ENCODE measurements at regions not wholly inside any gene's neighbourhood (a gene's known extent, or its start where the extent isn't known, plus 50 kb on each side); places are given as distances from the start of the nearest gene placed in this dataset.

DNA sequence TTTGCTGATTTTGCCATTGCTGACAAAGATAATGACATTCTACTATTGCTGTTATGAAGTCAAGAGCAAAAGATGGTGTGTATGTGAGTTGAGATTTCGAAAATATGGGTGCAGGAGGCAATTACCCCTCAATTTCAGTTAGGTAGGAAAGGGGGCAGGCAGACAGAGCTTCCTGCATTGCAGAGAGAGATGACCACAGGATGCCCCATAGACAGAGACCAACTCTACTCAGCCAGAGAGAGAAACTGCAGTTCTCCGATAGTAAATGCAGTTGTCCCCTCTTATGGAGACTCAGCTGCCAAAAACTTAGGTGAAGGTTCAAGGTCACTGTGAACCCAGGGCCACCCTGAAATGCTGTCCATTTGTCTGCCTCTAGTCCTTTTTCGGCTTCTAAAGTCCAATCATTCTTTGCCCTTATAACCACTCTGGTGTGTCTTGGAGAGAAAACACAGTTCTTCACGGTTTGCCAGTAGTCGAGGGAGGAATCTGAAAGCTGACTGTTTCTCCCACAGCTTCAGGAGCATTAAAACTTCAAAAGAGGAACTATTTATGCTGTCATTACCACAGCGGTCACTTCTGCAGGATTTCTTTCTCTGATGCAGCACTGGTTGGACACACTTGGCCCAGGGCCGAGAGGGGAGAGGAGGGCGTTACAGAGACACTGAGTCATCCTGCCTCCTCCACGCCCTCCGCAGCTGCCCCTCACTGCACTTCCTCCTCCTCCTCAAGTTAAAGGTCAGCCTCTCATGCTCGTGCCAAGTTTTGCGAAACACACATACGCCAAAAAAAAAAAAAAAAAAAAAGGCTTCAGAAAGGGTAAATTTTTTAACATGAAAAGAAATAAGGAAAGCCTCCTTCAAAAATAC, 264.3 kb downstream of the FOXO1 start:
- peak overlapping the region; percentile 92 to 98 (median 96) for H3K27ac Mint-ChIP-seq
- Histone ChIP-seq H3K27ac (ENCODE audit: low read depth in 1 of 2, low read length in 2 of 2) (peak overlapping the region; percentile 75 to 94), H3K27me3 (ENCODE audit: control insufficient read depth in 2 of 2, insufficient read depth in 2 of 2, low read length in 2 of 2) (no peaks in the 10 kb centered on the region), H3K4me2 (replicated peaks; ENCODE audit: extremely low read depth, low read length, poor library complexity, severe bottlenecking) (peak overlapping the region; percentile 74), H3K79me2 (ENCODE audit: insufficient read depth, low read length) (no peaks in the 10 kb centered on the region), H3K4me3 (replicated peaks in 1 of 3; ENCODE audit: low read depth in 2 of 3, low read length in 3 of 3) (peak overlapping the region in 2 of 3 experiments; percentile 36 to 58), H3K4me1 (ENCODE audit: control insufficient read depth in 1 of 2, insufficient read depth in 2 of 2, low read length in 2 of 2) (peaks cover 58 to 65% of the 10 kb centered on the region in 2 donors), H3K36me3 (replicated peaks in 1 of 2; ENCODE audit: control insufficient read depth in 1 of 2, insufficient read depth in 2 of 2, low read length in 2 of 2) (no peaks in the 10 kb centered on the region), H3K9me3 (replicated peaks in 1 of 2; ENCODE audit: control insufficient read depth in 1 of 2, insufficient read depth in 1 of 2, low read length in 2 of 2) (no peaks in the 10 kb centered on the region), H4K20me1 (ENCODE audit: insufficient read depth, low read length) (no peaks in the 10 kb centered on the region), H3K9ac (ENCODE audit: insufficient read depth, low read length, poor library complexity, severe bottlenecking) (peak overlapping the region; percentile 64), H2AFZ (ENCODE audit: insufficient read depth, low read depth, low read length, poor library complexity, severe bottlenecking) (peak overlapping the region; percentile 54)
- intact Hi-C loops (cut with micrococcal nuclease), result loop anchor here (5.0 to 10.0 kb wide), 2 partner anchors 263 to 265 kb away; partner anchors contain the start of gene FOXO1 (in 2 of the 2)
- peak overlapping the region; percentile 37 to 75 for H3K4me3 Mint-ChIP-seq
- TF ChIP-seq, protein P1, sequence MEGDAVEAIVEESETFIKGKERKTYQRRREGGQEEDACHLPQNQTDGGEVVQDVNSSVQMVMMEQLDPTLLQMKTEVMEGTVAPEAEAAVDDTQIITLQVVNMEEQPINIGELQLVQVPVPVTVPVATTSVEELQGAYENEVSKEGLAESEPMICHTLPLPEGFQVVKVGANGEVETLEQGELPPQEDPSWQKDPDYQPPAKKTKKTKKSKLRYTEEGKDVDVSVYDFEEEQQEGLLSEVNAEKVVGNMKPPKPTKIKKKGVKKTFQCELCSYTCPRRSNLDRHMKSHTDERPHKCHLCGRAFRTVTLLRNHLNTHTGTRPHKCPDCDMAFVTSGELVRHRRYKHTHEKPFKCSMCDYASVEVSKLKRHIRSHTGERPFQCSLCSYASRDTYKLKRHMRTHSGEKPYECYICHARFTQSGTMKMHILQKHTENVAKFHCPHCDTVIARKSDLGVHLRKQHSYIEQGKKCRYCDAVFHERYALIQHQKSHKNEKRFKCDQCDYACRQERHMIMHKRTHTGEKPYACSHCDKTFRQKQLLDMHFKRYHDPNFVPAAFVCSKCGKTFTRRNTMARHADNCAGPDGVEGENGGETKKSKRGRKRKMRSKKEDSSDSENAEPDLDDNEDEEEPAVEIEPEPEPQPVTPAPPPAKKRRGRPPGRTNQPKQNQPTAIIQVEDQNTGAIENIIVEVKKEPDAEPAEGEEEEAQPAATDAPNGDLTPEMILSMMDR (IDR thresholded peaks at IDR 0.05), result no peak
- peaks cover 0 to 3% (median 0%) of the 10 kb centered on the region in 3 donors for H3K27me3 Mint-ChIP-seq (ENCODE audit: low read depth in 3 of 3)
- peaks cover 0 to 2% (median 0%) of the 10 kb centered on the region in 7 donors for H3K9me3 Mint-ChIP-seq
- peaks cover 6 to 7% of the 10 kb centered on the region in 2 donors for H3K36me3 Mint-ChIP-seq
- peaks cover 71% of the 10 kb centered on the region for H3K4me1 Mint-ChIP-seq
- peak; percentile 99 to 100 (median 100) for DNase-seq
- WGBS (ENCODE audit: insufficient coverage), result 0% methylated on average over 2 of the region's 13 CpGs

DNA sequence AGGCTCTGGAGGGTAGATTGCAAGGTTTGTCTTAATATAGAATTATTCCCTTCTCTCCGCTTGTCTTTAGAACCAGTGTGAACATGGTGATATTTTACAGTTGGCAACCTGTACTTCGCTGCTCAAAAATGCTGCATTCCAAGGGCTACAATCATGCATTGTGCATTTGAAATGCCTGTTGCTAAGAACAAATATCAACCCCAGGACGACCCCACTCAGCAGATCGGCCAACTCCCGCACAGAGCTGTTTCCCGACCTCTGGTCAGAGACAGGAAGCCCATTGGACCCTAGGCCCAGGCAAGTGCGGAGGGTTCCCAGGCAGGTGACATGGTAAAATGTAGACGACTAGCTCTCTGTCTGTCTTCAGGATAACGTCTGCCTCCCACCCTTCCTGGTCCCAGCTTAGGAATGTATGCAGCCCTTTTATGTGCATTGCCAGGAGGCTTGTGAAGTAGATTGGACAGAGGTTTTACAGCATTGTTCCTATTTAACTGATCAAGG, 263.5 kb downstream of the FOXO1 start:
- Histone ChIP-seq H3K27ac (ENCODE audit: low read depth in 1 of 2, low read length in 2 of 2) (peak overlapping the region; percentile 75 to 89), H3K79me2 (ENCODE audit: insufficient read depth, low read length) (no peaks in the 10 kb centered on the region), H3K4me2 (replicated peaks; ENCODE audit: extremely low read depth, low read length, poor library complexity, severe bottlenecking) (peak overlapping the region; percentile 54), H2AFZ (ENCODE audit: insufficient read depth, low read depth, low read length, poor library complexity, severe bottlenecking) (peak overlapping the region; percentile 36), H4K20me1 (ENCODE audit: insufficient read depth, low read length) (no peaks in the 10 kb centered on the region), H3K27me3 (ENCODE audit: control insufficient read depth in 2 of 2, insufficient read depth in 2 of 2, low read length in 2 of 2) (no peaks in the 10 kb centered on the region), H3K36me3 (replicated peaks in 1 of 2; ENCODE audit: control insufficient read depth in 1 of 2, insufficient read depth in 2 of 2, low read length in 2 of 2) (no peaks in the 10 kb centered on the region), H3K9ac (ENCODE audit: insufficient read depth, low read length, poor library complexity, severe bottlenecking) (peak overlapping the region; percentile 38), H3K4me3 (replicated peaks in 1 of 3; ENCODE audit: low read depth in 2 of 3, low read length in 3 of 3) (peak overlapping the region in 1 of 3 experiments; percentile 16), H3K9me3 (replicated peaks in 1 of 2; ENCODE audit: control insufficient read depth in 1 of 2, insufficient read depth in 1 of 2, low read length in 2 of 2) (no peaks in the 10 kb centered on the region), H3K4me1 (ENCODE audit: control insufficient read depth in 1 of 2, insufficient read depth in 2 of 2, low read length in 2 of 2) (peaks cover 54 to 60% of the 10 kb centered on the region in 2 donors)
- TF ChIP-seq, protein P1 (IDR thresholded peaks at IDR 0.05), result no peak
- peaks cover 0 to 3% (median 0%) of the 10 kb centered on the region in 3 donors for H3K27me3 Mint-ChIP-seq (ENCODE audit: low read depth in 3 of 3)
- peaks cover 0 to 2% (median 0%) of the 10 kb centered on the region in 7 donors for H3K9me3 Mint-ChIP-seq
- H3K27ac Mint-ChIP-seq, result peak overlapping the region; percentile 92 to 98 (median 96)
- 85% methylated on average over 7 of the region's 9 CpGs for WGBS (ENCODE audit: insufficient coverage)
- peaks cover 3 to 7% of the 10 kb centered on the region in 2 donors for H3K36me3 Mint-ChIP-seq
- H3K4me3 Mint-ChIP-seq, result no peak overlapping the region
- intact Hi-C loops (cut with micrococcal nuclease), result loop anchor here (5.0 to 10.0 kb wide), 2 partner anchors 262 to 264 kb away; partner anchors contain the start of gene FOXO1 (in 2 of the 2)
- DNase-seq, result no peak
- peaks cover 63% of the 10 kb centered on the region for H3K4me1 Mint-ChIP-seq
